ENCODE measurements at regions not wholly inside any gene's neighbourhood (a gene's known extent, or its start where the extent isn't known, plus 50 kb on each side); places are given as distances from the start of the nearest gene placed in this dataset.

DNA sequence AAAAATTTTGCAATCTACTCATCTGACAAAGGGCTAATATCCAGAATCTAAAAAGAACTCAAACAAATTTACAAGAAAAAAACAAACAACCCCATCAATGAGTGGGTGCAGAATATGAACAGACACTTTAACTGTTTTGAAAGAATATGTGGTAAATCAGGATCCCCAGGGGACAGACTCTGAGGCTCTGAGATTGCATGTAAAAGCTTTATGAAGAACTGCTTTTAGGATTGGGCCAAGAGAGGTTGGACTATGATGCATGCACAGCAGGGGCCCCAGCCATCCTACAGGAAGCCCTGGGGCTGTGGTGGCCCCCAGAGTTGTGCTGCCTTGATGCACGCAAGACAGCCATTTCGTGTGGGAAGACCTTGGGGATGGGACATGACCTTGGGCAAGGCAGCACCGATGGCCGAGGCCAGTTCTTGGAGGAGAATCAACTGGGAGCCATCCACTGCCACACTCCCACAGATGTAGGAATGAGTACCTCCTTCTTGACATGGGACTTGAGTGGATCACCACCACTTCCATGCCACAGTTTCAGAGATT lies 298.1 kb upstream of the THBS1 start:
- no peak overlapping the region for H3K27ac Mint-ChIP-seq
- H3K27me3 Mint-ChIP-seq, result peaks cover 16% of the 10 kb centered on the region
- H3K4me3 Mint-ChIP-seq (ENCODE audit: low read depth), result no peak overlapping the region
- peaks cover 4% of the 10 kb centered on the region for H3K4me1 Mint-ChIP-seq (ENCODE audit: low read depth)
- TF ChIP-seq CTCF (IDR thresholded peaks at IDR 0.05; ENCODE audit: unreplicated experiment), result no peak
- peaks cover 3% of the 10 kb centered on the region for H3K9me3 Mint-ChIP-seq (ENCODE audit: low read depth)
- H3K36me3 Mint-ChIP-seq (ENCODE audit: insufficient read depth), result no peaks in the 10 kb centered on the region
- DNase-seq (ENCODE audit: low spot score, unreplicated experiment), result no peak

DNA sequence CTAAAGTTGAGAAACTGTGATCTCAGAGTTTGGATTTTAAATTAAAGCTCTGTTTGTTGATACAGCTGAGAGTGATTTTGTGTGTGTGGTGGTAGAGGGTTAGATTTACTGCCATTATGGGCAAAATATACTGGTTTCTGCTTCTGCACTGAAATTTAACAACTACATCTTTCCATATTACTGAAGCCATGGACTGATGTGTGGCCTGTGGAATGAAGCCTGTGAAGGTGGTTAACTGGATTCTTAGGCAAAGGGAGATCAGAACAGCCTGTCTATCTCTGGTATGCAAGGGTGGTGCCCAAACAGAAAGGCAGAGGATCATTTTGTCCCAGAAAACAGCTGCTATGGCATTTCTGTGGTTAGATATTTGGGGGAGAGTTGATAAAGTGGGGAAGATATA lies 297.3 kb upstream of the THBS1 start:
- Mint-ChIP-seq H3K27me3 (peaks cover 16% of the 10 kb centered on the region), H3K9me3 (ENCODE audit: low read depth) (peaks cover 2% of the 10 kb centered on the region), H3K27ac (no peak overlapping the region), H3K36me3 (ENCODE audit: insufficient read depth) (no peaks in the 10 kb centered on the region), H3K4me1 (ENCODE audit: low read depth) (peaks cover 4% of the 10 kb centered on the region), H3K4me3 (ENCODE audit: low read depth) (no peak overlapping the region)
- no peak for TF ChIP-seq CTCF (IDR thresholded peaks at IDR 0.05; ENCODE audit: unreplicated experiment)
- DNase-seq (ENCODE audit: low spot score, unreplicated experiment), result no peak

GRCh38 chr15:39285071-39285470 lies 295.8 kb upstream of the THBS1 start:
- DNase-seq (ENCODE audit: low spot score, unreplicated experiment), result no peak
- Mint-ChIP-seq H3K36me3 (ENCODE audit: insufficient read depth) (no peaks in the 10 kb centered on the region), H3K9me3 (ENCODE audit: low read depth) (no peaks in the 10 kb centered on the region), H3K4me3 (ENCODE audit: low read depth) (no peak overlapping the region), H3K27ac (no peak overlapping the region), H3K27me3 (peaks cover 16% of the 10 kb centered on the region), H3K4me1 (ENCODE audit: low read depth) (peaks cover 4% of the 10 kb centered on the region)
- no peak for TF ChIP-seq CTCF (IDR thresholded peaks at IDR 0.05; ENCODE audit: unreplicated experiment)

- no peaks in the 10 kb centered on the region for H3K9me3 Mint-ChIP-seq (ENCODE audit: low read depth)
- H3K4me1 Mint-ChIP-seq (ENCODE audit: low read depth), result peaks cover 4% of the 10 kb centered on the region
- no peaks in the 10 kb centered on the region for H3K36me3 Mint-ChIP-seq (ENCODE audit: insufficient read depth)
- no peak for TF ChIP-seq CTCF (IDR thresholded peaks at IDR 0.05; ENCODE audit: unreplicated experiment)
- H3K27me3 Mint-ChIP-seq, result peaks cover 16% of the 10 kb centered on the region
- H3K4me3 Mint-ChIP-seq (ENCODE audit: low read depth), result no peak overlapping the region
- no peak overlapping the region for H3K27ac Mint-ChIP-seq
- no peak for DNase-seq (ENCODE audit: low spot score, unreplicated experiment)
Measured at GRCh38 chr15:39285663-39286062, 295.2 kb upstream of the THBS1 start.

DNA sequence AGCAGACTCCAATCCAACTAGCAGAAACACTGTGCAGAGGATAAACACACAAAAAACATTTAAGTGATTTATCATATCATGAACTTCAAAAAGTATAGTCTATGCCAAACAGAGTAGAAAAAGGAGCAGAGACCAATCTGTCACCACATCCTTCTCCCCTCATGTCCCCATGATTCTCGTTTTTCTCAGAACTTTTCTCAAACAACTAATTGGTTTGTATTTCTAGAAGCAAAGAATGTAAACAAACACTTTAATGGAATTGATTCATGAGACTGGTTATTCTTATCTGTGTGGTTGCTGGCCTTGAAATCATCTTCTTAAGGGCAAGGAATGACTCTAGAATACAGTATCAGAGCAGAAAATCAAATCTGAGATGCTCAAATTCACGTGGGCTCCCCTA lies 294.2 kb upstream of the THBS1 start:
- H3K4me1 Mint-ChIP-seq (ENCODE audit: low read depth), result peaks cover 4% of the 10 kb centered on the region

More for the DNA sequence above, 294.2 kb upstream of the THBS1 start:
- H3K27ac Mint-ChIP-seq, result no peak overlapping the region
- H3K4me3 Mint-ChIP-seq (ENCODE audit: low read depth), result no peak overlapping the region
- H3K9me3 Mint-ChIP-seq (ENCODE audit: low read depth), result no peaks in the 10 kb centered on the region
- no peak for DNase-seq (ENCODE audit: low spot score, unreplicated experiment)
- no peak for TF ChIP-seq CTCF (IDR thresholded peaks at IDR 0.05; ENCODE audit: unreplicated experiment)
- H3K27me3 Mint-ChIP-seq, result peaks cover 16% of the 10 kb centered on the region
- no peaks in the 10 kb centered on the region for H3K36me3 Mint-ChIP-seq (ENCODE audit: insufficient read depth)

Data from progenitor cell of endocrine pancreas (in vitro differentiated cells).